ENCODE measurements at regions not wholly inside any gene's neighbourhood (a gene's known extent, or its start where the extent isn't known, plus 50 kb on each side); places are given as distances from the start of the nearest gene placed in this dataset.
A peak's percentile ranks its signal among the peaks of the same experiment; 100 is the strongest.

GRCh38 chr18:77804382-77804781 is 554.7 kb downstream of the GALR1 start:
- H3K4me3 ChIP-seq: no peak overlapping the region
- intact Hi-C loops (cut with DNase I): no loop called here
- DNase-seq (no peak), ATAC-seq (no peak)
- no peaks in the 10 kb centered on the region for H3K27me3 ChIP-seq
- H3K9me3 ChIP-seq: no peaks in the 10 kb centered on the region
- no peak for TF ChIP-seq CTCF (IDR thresholded peaks at IDR 0.05)
- H3K36me3 ChIP-seq: no peaks in the 10 kb centered on the region
- no peaks in the 10 kb centered on the region for H3K4me1 ChIP-seq
- no peak overlapping the region for H3K27ac ChIP-seq

- Histone ChIP-seq H3K9me3 (no peaks in the 10 kb centered on the region), H3K27me3 (no peaks in the 10 kb centered on the region), H3K4me1 (no peaks in the 10 kb centered on the region), H3K27ac (no peak overlapping the region), H3K36me3 (no peaks in the 10 kb centered on the region), H3K4me3 (no peak overlapping the region)
- no peak for TF ChIP-seq CTCF (IDR thresholded peaks at IDR 0.05)
- no peak for DNase-seq
- intact Hi-C loops (cut with DNase I): no loop called here
- ATAC-seq: no peak
Observed at GRCh38 chr18:77807650-77808049, 558.0 kb downstream of the GALR1 start.

DNA sequence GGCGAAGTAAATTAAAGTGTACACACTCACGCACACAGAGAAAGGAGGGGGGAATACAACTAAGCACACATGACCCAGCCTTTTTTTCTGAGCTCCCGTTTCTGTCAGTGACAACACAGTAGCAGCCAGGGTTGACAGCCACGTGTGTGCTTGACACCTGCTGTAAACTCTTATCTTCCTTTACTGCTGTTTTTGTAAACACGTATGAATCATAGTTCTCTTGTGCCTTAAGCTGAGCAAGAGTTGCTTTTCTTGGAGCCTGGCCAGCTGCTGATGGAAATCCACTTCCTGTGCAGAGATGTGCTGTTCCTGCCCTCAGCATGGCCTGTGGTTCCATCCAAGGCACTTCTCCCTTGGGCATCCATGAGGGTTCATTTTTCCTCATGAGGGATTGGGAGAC is 561.9 kb downstream of the GALR1 start:
- no peaks in the 10 kb centered on the region for H3K27me3 ChIP-seq
- no peaks in the 10 kb centered on the region for H3K36me3 ChIP-seq
- peak in 1 of 4 donors; percentile 6 for DNase-seq
- H3K4me1 ChIP-seq: no peaks in the 10 kb centered on the region
- ATAC-seq: no peak
- H3K9me3 ChIP-seq: peaks cover 0 to 14% of the 10 kb centered on the region in 2 donors
- no peak for TF ChIP-seq CTCF (IDR thresholded peaks at IDR 0.05)
- intact Hi-C loops (cut with DNase I): no loop called here
- no peak overlapping the region for H3K4me3 ChIP-seq
- no peak overlapping the region for H3K27ac ChIP-seq

DNA sequence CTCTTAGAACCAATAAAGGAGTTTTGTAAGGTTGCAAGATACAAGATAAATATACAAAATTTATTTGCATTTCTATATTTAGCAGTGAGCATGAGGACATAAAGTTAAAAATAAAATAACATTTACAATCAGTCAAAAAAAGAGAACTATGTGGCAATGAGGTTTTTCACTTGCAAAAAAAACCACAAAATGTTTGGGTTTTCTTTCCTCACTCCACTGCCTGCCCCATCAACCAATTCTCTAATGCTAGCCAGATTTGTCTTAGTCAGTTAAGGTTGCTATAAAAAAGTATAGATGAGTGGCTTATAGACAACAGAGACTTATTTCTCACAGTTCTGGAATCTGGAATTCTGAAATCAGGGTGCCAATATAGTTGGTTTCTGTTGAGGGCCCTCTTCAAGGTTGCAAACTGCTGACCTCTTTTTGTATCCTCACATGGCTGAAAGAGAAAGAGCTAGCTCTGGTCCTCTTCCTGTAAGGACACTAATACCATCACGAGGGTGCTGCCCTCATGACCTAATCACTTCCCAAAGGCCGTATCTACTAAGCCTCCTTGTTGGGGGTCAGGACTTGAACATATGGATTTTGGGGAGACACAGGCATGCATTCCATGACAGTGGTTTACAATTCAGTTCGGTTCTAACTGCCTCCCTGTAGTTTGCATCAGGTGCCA is 566.2 kb downstream of the GALR1 start:
- no peaks in the 10 kb centered on the region for H3K27me3 ChIP-seq
- DNase-seq (no peak), ATAC-seq (no peak)
- H3K4me3 ChIP-seq: no peak overlapping the region
- H3K36me3 ChIP-seq: no peaks in the 10 kb centered on the region
- H3K4me1 ChIP-seq: no peaks in the 10 kb centered on the region
- intact Hi-C loops (cut with DNase I): no loop called here
- no peak for TF ChIP-seq CTCF (IDR thresholded peaks at IDR 0.05)
- H3K9me3 ChIP-seq: peaks cover 0 to 20% of the 10 kb centered on the region in 2 donors
- no peak overlapping the region for H3K27ac ChIP-seq

DNA sequence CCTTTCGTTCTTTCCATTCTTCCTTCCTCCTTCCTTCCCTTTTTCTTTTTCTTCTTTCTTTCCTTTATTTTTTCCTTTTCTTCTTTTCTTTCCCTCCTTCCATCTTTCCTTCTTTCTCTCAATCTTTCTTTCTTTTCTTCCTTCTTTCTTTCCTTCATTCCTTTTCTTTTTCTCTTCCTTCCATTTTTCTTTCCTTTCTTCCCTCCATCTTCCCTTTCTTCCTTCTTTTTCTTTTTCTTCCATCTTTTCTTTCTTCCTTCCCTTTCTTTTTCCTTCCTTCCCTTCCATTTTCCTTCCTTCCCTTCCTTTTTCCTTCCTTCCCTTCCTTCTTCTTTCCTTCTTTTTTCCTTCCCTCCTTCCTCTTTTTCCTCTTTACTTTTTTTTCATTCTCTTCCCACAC is 568.7 kb downstream of the GALR1 start:
- no peak for DNase-seq
- ATAC-seq: no peak
- TF ChIP-seq CTCF (IDR thresholded peaks at IDR 0.05): no peak
- H3K27ac ChIP-seq: no peak overlapping the region
- peaks cover 0 to 30% of the 10 kb centered on the region in 2 donors for H3K9me3 ChIP-seq
- intact Hi-C loops (cut with DNase I): no loop called here
- no peak overlapping the region for H3K4me3 ChIP-seq
- H3K36me3 ChIP-seq: no peaks in the 10 kb centered on the region
- H3K27me3 ChIP-seq: no peaks in the 10 kb centered on the region
- H3K4me1 ChIP-seq: no peaks in the 10 kb centered on the region

Measured in left lung (tissue), 4 donors.